Uterus (tissue), 3 donors: ENCODE measurements at regions not wholly inside any gene's neighbourhood (a gene's known extent, or its start where the extent isn't known, plus 50 kb on each side); places are given as distances from the start of the nearest gene placed in this dataset.

Experiments used
- DNase-seq, 2 donors: peaks; one replicate each; pipeline ENCODE4 v3.0.0-alpha.2; 2019 to 2020
- H3K27ac ChIP-seq, 2 donors: fragments of 200-600 bp; sonication (generic); 1 replicate in 1 of 2; 2 replicates in 1 of 2; pipeline ENCODE4 v1.5.1; 2016 to 2018
- H3K27me3 ChIP-seq, 2 donors: fragments of 200-600 bp; sonication (generic); one replicate each; pipeline ENCODE4 v1.5.1; 2018 to 2019; ENCODE audit warnings: control low read depth in 1 of 2
- H3K36me3 ChIP-seq, 2 donors: fragments of 200-600 bp; sonication (generic); one replicate each; pipeline ENCODE4 v1.5.1; 2019; ENCODE audit warnings: control low read depth in 1 of 2
- H3K4me1 ChIP-seq, 2 donors: fragments of 200-600 bp; sonication (generic); one replicate each; pipeline ENCODE4 v1.5.1; 2018 to 2019; ENCODE audit warnings: control low read depth in 1 of 2
- H3K4me3 ChIP-seq, 2 donors: fragments of 200-600 bp; sonication (generic); 1 replicate in 1 of 2; 2 replicates in 1 of 2; pipeline ENCODE4 v1.5.1; 2018 to 2019; ENCODE audit warnings: mild to moderate bottlenecking in 1 of 2
- H3K9me3 ChIP-seq, 2 donors: fragments of 200-600 bp; sonication (generic); one replicate each; pipeline ENCODE4 v1.5.1; 2019; ENCODE audit warnings: control low read depth in 1 of 2
- CTCF ChIP-seq, 4 experiments: fragments of 200-600 bp in 2 of 4; fragments of 450-650 bp in 2 of 4; sonication (generic) in 2 of 4; IDR thresholded peaks; one replicate each; pipeline ENCODE4 v1.5.1; 2016 to 2019; ENCODE audit warnings: antibody characterized with exemption in 4 of 4, mild to moderate bottlenecking in 2 of 4, moderate library complexity in 1 of 4
- POLR2A ChIP-seq, 2 donors: fragments of 450-650 bp; IDR thresholded peaks; one replicate each; pipeline ENCODE4 v1.6.1; 2016; ENCODE audit warnings: antibody characterized with exemption in 2 of 2, mild to moderate bottlenecking in 1 of 2, moderate library complexity in 1 of 2
- intact Hi-C: fragments of 100-400 bp; cut with DNase I; formaldehyde crosslinking; loops from one replicate; pipeline ENCODE4 v1.15.1; 2023; ENCODE audit warnings: low total_unique reads
- donor health status: DM: yes; HTN: yes; CAD: no.

GRCh38 chr19:30269638-30270037 lies 102.5 kb upstream of the ZNF536 start:
- intact Hi-C loops: no loop called here

GRCh38 chr19:30271816-30272215 lies 100.4 kb upstream of the ZNF536 start:
- no peak overlapping the region for H3K27ac ChIP-seq
- intact Hi-C loops: no loop called here
- no peaks in the 10 kb centered on the region for H3K9me3 ChIP-seq
- H3K36me3 ChIP-seq: no peaks in the 10 kb centered on the region
- H3K4me3 ChIP-seq: no peak overlapping the region
- no peaks in the 10 kb centered on the region for H3K4me1 ChIP-seq
- no peak for TF ChIP-seq POLR2A (IDR thresholded peaks at IDR 0.05)
- no peak for TF ChIP-seq CTCF (IDR thresholded peaks at IDR 0.05)
- DNase-seq: no peak
- no peaks in the 10 kb centered on the region for H3K27me3 ChIP-seq

More at GRCh38 chr19:30269638-30270037, 102.5 kb upstream of the ZNF536 start:
- Histone ChIP-seq H3K27me3 (no peaks in the 10 kb centered on the region), H3K9me3 (no peaks in the 10 kb centered on the region), H3K27ac (no peak overlapping the region), H3K4me3 (no peak overlapping the region), H3K36me3 (no peaks in the 10 kb centered on the region), H3K4me1 (no peaks in the 10 kb centered on the region)
- TF ChIP-seq POLR2A (IDR thresholded peaks at IDR 0.05): no peak
- no peak for TF ChIP-seq CTCF (IDR thresholded peaks at IDR 0.05)
- DNase-seq: no peak

DNA sequence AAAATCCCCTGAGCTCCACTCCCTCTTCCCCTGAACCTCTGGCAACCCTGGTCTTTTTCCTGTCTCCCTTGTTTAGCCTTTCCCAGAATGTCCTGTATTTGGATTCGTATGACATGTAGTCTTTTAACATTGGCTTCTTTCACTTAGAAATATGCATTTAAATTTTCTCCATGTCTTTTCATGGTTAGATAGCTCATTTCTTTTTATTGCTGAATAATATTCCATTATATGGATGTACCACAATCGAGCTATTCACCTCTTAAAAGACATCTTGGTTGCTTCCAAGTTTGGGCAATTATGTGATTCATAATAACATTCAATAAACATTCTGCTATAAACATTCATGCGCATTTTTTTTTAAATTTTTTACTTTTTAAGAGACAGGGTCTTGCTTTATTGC lies 99.6 kb upstream of the ZNF536 start:
- H3K27me3 ChIP-seq: no peaks in the 10 kb centered on the region
- TF ChIP-seq POLR2A (IDR thresholded peaks at IDR 0.05): no peak
- no peak for TF ChIP-seq CTCF (IDR thresholded peaks at IDR 0.05)
- H3K4me1 ChIP-seq: no peaks in the 10 kb centered on the region
- no peak overlapping the region for H3K4me3 ChIP-seq
- intact Hi-C loops: no loop called here
- no peak for DNase-seq
- H3K27ac ChIP-seq: no peak overlapping the region
- no peaks in the 10 kb centered on the region for H3K9me3 ChIP-seq
- no peaks in the 10 kb centered on the region for H3K36me3 ChIP-seq

GRCh38 chr19:30273184-30273583 lies 99.0 kb upstream of the ZNF536 start:
- Histone ChIP-seq H3K36me3 (no peaks in the 10 kb centered on the region), H3K9me3 (no peaks in the 10 kb centered on the region), H3K4me3 (no peak overlapping the region), H3K27ac (no peak overlapping the region), H3K4me1 (no peaks in the 10 kb centered on the region), H3K27me3 (no peaks in the 10 kb centered on the region)
- intact Hi-C loops: no loop called here
- DNase-seq: no peak
- no peak for TF ChIP-seq POLR2A (IDR thresholded peaks at IDR 0.05)
- no peak for TF ChIP-seq CTCF (IDR thresholded peaks at IDR 0.05)

DNA sequence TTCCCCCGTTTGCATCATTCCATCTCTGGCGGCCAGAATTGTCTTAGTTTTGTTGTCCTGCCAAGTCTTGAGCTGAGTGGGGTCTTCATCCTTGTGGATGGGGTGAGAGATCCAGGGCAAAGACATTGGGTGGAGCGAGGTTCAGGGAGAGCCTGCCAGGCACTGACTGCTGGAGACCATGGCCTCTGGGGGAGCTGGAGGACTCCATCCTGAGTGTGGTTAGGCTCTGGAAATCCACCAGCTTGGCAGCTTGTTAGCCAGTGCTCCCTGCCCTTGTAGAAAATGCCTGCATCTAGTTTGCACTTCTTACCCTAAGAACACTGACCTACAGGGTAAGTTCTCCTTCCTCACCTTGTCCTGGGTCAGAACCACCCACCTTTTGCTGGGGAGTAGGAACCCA lies 97.2 kb upstream of the ZNF536 start:
- no peak overlapping the region for H3K4me3 ChIP-seq
- intact Hi-C loops: no loop called here
- H3K27me3 ChIP-seq: no peaks in the 10 kb centered on the region
- no peak overlapping the region for H3K27ac ChIP-seq
- no peaks in the 10 kb centered on the region for H3K9me3 ChIP-seq
- no peaks in the 10 kb centered on the region for H3K36me3 ChIP-seq
- H3K4me1 ChIP-seq: no peaks in the 10 kb centered on the region
- DNase-seq: no peak
- TF ChIP-seq CTCF (IDR thresholded peaks at IDR 0.05) (no peak), POLR2A (IDR thresholded peaks at IDR 0.05) (no peak)
